Liver (tissue), 3 donors: ENCODE measurements at regions not wholly inside any gene's neighbourhood (a gene's known extent, or its start where the extent isn't known, plus 50 kb on each side); places are given as distances from the start of the nearest gene placed in this dataset.

Source experiments
- CTCF ChIP-seq: fragments of 150-350 bp; IDR thresholded peaks from 2 replicates; pipeline ENCODE4 v1.5.1; 2017; ENCODE audit warnings: improper control_type of control experiment, low read depth, low read length; ENCODE audit not compliant: missing input control
- EGR1 ChIP-seq, 2 donors: IDR thresholded peaks; 2 replicates each; pipeline ENCODE4 v1.6.1; 2016 to 2018; ENCODE audit warnings: antibody characterized with exemption in 2 of 2, low read depth in 2 of 2
- GABPA ChIP-seq, 2 donors: IDR thresholded peaks in 1 of 2; conservative IDR thresholded peaks in 1 of 2; 2 replicates each; pipeline ENCODE4 v1.6.1; 2016; ENCODE audit warnings: antibody characterized with exemption in 2 of 2, mild to moderate bottlenecking in 1 of 2, moderate library complexity in 1 of 2
- JUND ChIP-seq, 2 donors: IDR thresholded peaks; 2 replicates each; pipeline ENCODE4 v1.6.1; 2016; ENCODE audit warnings: antibody characterized with exemption in 2 of 2
- NR2F2 ChIP-seq: IDR thresholded peaks from 2 replicates; pipeline ENCODE4 v1.6.1; 2016; ENCODE audit warnings: antibody characterized with exemption
- RAD21 ChIP-seq, 2 donors: IDR thresholded peaks; 2 replicates each; pipeline ENCODE4 v1.6.1; 2016; ENCODE audit warnings: antibody characterized with exemption in 2 of 2, mild to moderate bottlenecking in 2 of 2
- REST ChIP-seq: IDR thresholded peaks from 2 replicates; pipeline ENCODE4 v1.6.1; 2016; ENCODE audit warnings: antibody characterized with exemption, mild to moderate bottlenecking
- TAF1 ChIP-seq: conservative IDR thresholded peaks from 2 replicates; pipeline ENCODE4 v1.6.1; 2016; ENCODE audit warnings: antibody characterized with exemption, mild to moderate bottlenecking
- YY1 ChIP-seq: IDR thresholded peaks from 2 replicates; pipeline ENCODE4 v1.6.1; 2016; ENCODE audit warnings: antibody characterized with exemption, mild to moderate bottlenecking
- ZBTB33 ChIP-seq: IDR thresholded peaks from 2 replicates; pipeline ENCODE4 v1.6.1; 2016; ENCODE audit warnings: antibody characterized with exemption
- TF ChIP-seq, protein P1 (sequence below): IDR thresholded peaks from 2 replicates; pipeline ENCODE4 v1.6.1; 2016; ENCODE audit warnings: antibody characterized with exemption
- donor health status: healthy.
- donor health status: healthy.

- TF ChIP-seq NR2F2 (no peak), RAD21 (IDR thresholded peaks at IDR 0.05) (no peak), CTCF (no peak), TAF1 (no peak), JUND (IDR thresholded peaks at IDR 0.05) (no peak), GABPA (IDR thresholded peaks at IDR 0.05 in 1 of 2, conservative IDR thresholded peaks at IDR 0.05 in 1 of 2) (no peak), YY1 (no peak), REST (no peak), ZBTB33 (no peak), EGR1 (IDR thresholded peaks at IDR 0.05; ENCODE audit: low read depth in 2 of 2) (no peak)
- TF ChIP-seq, protein P1, sequence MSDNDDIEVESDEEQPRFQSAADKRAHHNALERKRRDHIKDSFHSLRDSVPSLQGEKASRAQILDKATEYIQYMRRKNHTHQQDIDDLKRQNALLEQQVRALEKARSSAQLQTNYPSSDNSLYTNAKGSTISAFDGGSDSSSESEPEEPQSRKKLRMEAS: no peak
These were observed 747.0 kb downstream of the BRD1 start for GRCh38 chr22:49080631-49081030.
